DMS79 (cell line): ENCODE measurements at regions not wholly inside any gene's neighbourhood (a gene's known extent, or its start where the extent isn't known, plus 50 kb on each side); places are given as distances from the start of the nearest gene placed in this dataset.

Experiments used
- DNase-seq: peaks from one replicate; lab custom pipeline; 2025; lab: John Stamatoyannopoulos, UW

DNA sequence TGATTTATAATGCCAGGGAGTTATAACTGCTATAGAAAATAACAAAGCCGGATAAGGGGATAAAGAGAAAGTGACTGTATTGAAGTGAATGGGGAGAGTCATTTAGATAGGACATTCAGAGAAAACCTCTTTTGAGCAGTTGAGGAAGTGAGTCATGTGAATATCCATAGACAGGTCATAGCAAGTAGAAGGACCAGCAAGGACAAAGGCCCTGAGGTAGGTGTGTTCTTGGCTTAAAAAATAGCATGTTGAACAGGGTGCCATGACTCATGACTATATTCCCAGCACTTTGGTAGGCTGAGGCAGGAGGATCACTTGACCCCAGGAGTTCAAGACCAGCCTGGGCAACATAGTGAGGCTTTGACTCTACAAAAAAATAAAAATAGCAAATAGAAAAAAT lies 51.5 kb upstream of the RAP1B start:
- no peak for DNase-seq

DNA sequence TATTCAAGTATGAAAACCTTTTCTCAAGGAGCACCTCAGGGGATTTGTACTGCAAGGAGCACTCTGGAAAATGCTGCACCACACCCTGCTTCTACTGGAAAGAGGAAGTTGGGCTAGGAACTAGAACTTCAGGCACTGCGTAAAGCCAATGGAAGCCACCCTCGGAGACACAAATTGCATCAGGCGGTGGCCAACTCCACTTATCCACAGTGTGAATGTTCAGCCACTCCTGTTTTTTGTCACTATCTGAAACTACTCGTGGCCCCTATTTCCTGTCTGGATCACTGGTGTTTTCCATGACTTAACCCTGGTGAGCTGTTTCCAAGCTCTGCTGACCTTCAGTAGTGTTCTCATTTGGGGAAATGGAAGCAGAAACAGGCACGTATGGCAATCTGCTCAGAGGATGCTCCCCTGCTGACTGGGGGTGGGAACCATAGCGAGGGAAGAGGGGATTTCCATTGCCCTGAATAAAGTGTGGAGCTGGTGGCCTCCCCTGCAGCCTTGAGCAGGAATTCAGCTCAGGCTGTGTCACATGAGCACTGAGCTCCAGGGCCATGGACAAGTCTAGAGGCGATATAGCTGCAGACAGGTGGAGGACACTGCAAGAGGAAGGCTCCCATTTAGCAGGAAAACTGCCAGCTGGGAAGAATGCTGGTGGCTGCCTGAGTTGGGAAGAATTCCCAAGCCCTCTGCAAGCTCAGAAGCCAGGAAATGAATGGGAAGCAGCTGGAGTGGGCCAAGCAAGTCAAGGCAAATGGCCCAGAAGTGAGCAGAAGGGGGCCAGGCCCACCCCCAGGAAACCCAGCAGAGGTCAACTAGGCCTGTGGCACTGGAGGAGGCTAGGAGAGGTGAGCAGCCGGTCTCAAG lies 50.5 kb upstream of the RAP1B start:
- no peak for DNase-seq

DNA sequence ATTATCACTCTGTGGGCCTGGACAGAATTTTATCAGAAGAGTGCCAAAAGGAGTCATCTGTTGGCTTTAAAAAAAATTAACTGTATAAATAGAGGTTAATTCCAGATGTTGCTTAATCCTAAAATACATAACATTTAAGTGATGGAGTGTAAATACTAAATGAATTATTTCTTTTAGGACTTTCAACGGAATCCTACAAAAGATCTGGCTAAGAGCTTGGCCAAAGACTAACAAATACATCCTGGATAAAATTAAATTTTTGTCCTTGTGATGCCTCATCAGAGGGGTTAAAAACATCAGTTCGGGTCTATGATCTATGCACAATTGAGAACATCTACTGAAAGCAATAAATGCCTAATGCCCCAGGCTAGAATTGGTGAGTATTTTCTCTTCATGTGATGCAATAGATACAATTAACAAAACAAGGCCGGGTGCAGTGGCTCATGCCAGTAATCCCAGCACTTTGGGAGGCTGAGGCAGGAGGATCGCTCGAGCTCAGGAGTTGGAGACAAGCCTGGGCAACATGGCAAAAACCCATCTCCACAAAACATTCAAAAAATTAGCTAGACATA lies 49.8 kb upstream of the RAP1B start:
- no peak for DNase-seq
